Pons (tissue), 1 donor: ENCODE measurements at regions not wholly inside any gene's neighbourhood (a gene's known extent, or its start where the extent isn't known, plus 50 kb on each side); places are given as distances from the start of the nearest gene placed in this dataset.
"Not testable (repeated sequence)": the region's sequence is repeated elsewhere in the genome, so short reads cannot be mapped to it uniquely, and the experiment has no call there.

ENCODE experiments used
- DNase-seq: peaks from one replicate; pipeline ENCODE4 v3.0.0-alpha.2; 2016; ENCODE audit warnings: low spot score

DNA sequence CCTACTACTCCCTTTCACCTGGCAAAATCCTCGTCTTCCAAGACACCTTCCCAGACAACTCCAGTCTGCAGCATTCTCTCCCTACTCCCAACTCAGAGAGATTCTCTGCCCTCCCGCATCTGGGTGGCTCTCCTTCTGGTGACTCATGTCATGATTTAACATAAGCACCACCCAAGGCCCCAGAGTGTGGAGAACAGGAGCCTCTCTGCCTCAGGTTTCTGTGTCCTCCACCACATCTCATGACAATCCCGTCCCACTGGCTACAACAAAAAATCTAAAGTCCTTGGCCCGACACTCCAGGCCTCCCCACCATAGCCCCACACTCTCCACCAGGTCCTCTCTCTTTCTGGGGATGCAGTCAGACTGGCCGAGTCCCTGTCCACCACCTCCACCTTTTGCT lies 197.1 kb downstream of the BCL11A start:
- DNase-seq: no peak

DNA sequence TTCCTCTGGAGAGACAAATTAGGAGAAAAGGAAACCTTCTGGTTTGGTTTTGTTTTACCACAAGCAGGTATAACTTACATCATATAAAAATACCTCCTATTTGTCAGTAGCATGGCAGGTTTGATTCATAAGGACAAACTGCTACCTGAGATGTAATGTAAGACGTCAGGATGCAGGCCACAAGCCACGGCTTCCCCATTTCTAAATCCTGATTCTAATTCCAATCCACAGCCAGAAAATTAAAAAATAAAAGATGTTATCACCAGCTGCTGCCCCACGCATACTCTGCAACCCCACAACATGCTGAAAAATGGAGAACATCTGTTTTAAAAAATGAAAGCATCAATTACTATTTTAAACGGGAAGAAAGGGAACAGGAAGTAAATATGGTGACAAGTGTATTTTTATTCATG lies 197.6 kb downstream of the BCL11A start:
- DNase-seq: no peak

DNA sequence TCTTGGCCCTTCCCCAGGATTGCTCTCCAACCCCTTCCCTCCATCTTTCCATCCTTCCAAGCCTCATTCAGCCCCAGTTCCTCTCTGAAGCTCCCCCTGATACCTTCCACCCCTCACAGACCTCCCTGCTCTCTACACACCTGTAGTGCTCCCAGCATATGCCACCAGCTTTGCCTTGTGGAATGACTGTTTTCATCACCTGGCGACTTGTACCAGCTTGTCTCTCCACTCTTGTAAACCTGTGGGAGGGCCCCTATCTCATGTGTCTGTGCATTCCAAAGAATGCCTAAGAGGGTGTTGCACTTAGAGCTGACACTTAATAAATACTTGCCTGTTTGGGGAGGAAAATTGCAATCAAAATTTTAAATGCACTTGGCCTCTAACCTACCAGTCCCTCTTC lies 198.7 kb downstream of the BCL11A start:
- no peak for DNase-seq

DNA sequence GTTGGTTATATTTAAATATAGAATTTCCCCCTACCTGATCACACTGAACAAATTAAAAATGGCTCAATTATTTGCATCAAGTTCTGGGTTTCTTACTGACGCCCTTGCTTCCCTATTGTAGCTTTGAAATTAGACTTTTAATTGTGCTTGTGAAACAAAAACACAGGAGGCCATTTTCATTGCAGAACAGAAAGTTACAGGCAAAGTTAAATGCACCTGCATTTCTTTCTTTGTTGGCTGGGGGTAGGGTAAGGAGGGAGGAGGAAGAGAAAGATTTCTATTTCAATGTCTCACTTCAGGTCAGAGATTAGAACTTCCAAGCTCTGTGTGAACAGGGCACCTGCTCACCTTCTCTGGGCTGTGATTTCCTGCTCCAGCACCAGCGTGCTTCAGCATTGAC lies 199.6 kb downstream of the BCL11A start:
- no peak for DNase-seq

DNA sequence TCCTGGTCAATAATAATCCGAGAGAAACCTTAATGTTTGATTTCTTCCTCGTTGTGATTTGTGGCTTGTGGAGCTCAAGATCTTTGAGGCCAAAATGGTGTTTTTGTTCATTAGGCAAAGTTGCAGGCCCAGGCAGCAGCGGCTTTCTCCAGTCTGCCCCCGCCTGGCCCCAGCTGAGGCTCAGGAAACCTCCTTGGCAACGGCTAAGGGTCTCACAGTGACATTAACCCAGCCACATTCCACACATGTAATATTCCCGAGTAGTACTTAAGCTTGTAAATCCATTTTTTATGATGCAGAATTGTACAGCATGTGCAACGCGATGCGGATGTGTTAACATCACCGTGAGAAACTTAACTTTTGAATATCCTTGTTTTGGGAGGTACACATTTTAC lies 200.1 kb downstream of the BCL11A start:
- DNase-seq: no peak

DNA sequence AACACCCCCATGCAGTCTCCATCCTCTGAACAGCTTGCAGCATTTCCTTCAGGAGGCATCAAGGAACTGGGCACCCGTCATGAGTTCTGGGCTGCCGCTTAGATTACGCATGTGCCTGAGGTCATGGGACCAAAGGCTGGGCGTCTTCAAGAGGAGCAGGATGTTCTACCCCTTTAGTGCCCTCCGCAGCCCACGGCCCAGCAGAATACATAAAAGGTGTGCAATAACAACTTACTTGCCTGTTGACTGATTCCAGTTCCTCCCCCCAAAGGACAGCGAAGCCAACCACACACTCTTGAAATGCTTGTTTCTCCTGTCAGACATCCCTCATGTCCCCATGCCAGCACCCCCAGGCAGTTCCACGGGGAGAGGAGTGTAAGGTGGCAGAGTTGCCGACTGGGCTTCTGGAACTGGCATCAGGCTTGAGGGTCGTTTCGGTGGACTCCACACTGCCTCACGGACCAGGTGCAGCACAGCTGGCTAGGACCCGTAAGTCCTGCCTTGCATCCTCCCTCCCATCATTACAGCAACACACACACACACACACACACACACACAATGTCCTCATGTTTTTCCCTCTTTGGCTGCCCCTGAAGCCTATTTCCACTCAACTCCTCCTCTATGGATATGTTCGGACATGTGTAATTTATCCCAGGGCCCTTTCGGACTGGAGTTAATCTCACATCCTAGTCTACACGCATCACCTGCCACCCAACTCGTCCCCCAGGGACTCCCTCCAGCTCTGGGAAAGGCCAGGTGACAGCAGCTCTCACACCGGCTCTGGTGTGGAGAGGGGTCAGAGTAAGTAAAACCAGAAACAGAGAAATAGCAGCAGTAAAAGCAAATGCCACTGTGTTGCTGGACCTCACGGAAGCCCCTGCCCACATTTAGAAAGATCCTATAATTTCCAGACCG lies 200.7 kb downstream of the BCL11A start:
- DNase-seq: no peak

DNA sequence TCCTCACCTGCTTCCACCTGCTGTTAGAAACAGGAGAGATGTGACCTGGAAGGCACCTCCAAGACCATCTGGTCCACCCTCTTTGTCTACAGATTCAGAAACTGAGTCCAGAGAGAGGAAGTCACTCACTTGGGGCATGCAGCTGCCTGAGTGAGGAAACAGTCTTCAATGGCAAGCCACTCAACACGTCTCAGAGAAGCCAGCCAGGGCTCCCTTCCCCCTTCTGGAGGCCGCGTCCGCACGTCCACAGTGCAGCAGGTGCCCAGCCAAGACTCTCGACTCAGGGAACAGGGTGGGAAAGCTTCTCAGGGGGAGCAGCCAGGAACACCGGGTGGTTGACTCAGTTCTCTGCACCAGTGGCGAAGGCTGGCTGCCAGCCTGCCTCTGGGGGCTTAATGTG lies 201.7 kb downstream of the BCL11A start:
- peak; percentile 11 for DNase-seq

DNA sequence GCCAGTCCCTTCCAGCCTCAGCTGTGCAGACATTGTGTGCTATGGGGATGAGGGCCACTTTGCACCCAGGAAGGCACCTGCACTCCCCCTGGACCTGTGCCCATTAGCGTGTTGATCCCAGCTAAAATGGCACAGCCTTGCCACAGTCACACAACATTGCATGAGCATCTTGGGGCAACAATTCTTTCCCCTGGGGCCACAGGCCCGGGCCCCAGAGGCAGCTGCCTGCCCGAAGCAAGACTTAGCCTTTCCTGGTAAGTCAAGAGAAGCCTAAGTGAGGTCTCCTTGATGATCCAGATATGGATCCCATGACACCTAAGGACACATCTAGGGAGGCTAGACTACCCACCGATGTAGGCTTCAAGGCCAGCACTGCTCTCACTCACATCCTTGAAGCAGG lies 202.1 kb downstream of the BCL11A start:
- no peak for DNase-seq

DNA sequence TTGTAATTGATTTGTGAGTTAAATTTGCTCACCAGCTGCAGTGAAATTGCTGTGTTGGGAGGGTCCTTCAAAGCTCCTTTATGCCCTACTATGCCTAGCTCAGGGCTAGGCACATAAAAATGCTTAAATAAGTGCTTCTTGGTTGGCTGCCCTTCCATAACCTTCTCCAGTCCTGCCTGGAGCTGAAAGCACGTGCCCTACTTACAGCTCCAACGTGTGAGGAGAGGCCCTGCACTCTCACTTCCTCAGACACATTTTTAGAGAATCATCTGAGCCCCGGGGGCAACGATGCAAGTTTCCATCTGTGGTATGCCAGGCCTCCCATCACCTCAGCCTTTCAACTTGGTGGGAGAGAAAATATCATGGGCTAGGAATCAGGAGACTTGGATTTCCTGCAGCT lies 202.7 kb downstream of the BCL11A start:
- no peak for DNase-seq

DNA sequence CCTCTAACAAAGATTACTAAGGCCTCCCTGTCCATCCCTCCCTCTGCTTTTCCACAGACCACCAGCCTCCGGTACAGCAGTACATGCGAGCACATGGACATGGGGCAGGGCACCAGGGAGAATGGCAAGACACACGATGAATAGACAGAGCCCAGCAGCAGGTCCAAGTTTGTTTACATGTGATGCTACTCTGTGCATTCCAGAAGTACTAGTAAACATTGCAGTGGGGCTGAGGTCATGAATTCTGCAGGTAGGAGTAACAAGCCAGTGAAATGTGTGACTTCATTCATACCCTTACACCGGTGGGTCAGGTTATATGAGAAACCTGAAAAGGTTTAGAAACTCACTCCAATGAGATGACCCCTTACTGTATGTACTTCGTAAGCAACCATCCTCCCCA lies 205.7 kb downstream of the BCL11A start:
- DNase-seq: no peak

DNA sequence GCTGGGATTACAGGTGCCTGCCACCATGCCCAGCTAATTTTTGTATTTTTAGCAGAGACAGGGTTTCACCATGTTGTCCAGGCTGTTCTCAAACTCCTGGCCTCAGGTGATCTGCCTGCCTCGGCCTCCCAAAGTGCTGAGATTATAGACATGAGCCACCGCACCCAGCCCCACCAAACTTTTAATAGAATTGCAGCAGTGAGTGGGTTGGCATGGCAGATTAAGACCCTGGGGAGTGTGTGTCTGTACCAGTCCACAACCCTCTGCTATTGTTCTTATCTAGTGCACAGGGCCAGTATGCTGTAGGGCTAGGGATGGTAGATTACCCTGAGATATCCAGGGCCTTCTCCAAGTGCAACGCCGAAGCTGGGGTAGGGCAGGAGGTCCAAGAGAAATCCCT lies 211.0 kb downstream of the BCL11A start:
- not testable (repeated sequence) for DNase-seq

DNA sequence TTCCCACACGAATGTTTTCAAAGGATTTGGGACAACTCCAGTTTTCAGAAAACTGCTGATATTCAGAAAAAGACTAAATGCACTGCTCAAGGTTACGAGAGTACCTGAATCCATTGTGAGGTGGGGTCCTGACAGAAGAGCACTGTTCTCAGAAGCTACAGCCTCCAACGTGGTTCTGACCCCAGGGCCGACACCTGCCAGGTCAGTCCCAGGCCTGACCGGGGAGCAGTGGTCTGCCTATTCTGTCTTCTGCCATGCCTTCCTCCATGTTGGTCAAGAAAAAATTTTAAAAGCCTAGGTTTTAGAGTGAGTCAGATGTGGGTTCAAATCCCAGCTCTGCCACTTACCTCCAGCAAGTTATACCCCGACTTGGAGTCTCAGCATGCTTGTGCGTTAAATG lies 212.3 kb downstream of the BCL11A start:
- no peak for DNase-seq

DNA sequence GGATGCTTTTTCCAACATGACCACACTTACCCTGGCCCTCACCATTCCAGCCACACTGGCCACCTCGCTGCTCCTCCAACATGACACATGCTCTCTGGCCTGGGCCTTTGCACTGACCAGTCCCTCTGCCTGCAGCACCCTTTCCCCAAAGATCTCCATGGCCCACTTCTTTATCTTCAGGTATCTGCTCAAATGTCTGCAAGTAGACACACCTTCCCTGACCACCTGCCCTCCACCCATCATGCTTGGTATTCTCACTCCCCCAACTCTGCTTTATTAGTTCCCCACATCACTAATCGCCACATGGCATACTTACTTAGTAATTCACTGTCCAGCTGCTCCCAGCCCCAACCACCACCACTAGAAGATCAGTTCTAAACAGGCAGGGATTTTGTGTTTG lies 214.2 kb downstream of the BCL11A start:
- DNase-seq: no peak

DNA sequence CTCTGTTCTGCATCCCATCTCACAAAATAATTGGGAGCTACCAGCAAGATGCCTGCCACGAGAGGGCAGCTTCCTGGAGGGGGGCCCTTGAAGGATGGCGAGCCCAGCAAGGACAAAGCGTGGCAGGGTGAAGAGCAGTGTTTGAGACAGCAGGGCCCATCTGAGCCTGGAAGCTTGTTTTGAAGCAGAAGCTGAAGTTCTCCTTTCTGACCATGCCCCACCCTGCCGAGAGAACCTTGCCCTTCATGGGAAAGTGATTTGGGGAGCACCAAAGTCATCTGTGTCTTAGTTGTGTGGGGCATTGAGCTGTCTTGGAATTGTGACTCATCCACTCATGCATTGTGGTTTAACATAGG lies 216.3 kb downstream of the BCL11A start:
- DNase-seq: no peak

DNA sequence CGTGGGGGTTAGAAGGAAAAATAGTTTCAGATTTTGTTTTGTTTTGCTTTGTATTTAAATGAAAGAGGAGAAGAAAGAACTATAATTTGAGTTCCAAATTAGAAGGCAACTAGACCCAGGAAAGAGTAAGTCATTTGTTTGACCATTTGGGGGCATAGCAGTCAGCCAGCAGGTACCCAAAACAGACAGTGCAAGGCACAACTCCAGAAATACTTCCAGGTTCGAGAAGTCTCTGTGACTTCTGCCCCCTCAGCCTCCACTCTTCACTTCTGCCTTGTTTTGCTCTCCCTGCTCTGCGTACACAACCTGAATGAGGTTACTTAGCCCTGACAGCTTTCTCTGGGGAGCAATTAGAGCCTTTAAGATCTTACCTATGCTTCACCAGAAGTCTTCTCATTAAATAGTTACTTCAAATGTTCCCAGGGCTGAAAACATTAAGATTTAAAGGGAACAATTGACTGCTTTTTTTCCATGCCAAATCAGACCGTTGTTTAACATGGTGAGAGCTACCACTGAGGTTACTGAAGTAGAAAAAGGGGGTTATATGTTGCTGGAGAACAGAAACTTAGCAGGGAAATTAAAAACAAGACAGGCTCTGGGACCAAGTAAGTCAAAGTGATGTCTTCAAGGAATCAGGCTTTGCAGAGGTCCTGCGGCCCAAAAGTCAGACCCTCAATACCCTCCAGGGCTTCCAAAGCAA lies 216.9 kb downstream of the BCL11A start:
- no peak for DNase-seq

DNA sequence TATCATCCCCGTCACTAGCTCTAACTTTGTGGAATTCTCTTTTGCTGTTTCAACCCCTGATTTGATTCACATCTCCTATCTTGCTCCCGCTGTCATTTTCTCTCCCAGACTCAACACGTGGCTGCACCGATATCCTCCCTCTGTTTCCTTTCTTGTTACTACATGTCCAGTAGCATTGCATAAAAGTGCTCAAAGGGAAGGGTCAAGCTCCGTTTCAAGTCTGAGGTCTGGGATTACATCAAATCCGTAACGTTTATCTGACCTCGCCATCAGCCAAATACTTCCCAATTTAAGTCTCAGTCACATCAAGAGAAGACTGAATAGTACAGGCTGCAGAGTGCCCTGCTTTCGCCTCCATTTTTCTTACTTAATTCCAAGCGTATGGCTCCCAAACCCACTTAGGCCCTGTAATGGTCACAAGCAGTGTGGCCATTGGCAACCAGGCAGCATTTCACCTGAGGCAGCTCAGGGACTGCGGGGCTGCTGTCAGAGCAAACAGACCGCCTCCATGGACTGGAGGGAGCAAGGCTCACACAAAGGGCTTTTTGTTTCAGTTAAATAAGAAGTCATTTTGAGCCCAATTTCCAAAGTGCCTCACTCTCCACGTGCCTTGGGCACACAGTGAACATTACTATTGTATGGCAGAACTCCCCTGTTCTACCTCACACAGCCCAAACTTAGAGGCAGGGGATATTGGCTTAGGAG lies 217.8 kb downstream of the BCL11A start:
- DNase-seq: peak; percentile 78

DNA sequence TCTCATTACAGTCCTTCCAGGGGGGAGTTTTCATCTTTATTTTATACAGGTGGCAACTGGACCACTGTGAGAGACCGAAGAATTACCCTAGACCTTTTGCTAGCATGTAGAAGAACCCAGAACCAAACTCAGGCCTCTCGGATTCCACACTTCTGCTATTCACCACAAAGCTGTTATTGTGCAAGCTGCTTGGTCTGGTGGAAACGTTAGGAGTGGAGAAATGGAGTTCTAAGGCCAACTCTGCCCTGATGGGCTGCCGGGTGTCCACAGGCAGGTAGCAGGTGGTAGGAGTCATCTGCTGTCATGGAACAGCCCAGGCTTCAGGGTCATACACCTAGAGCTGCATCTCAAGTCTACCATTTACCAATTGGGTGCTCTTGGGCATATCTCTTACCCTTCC lies 218.8 kb downstream of the BCL11A start:
- DNase-seq: no peak

DNA sequence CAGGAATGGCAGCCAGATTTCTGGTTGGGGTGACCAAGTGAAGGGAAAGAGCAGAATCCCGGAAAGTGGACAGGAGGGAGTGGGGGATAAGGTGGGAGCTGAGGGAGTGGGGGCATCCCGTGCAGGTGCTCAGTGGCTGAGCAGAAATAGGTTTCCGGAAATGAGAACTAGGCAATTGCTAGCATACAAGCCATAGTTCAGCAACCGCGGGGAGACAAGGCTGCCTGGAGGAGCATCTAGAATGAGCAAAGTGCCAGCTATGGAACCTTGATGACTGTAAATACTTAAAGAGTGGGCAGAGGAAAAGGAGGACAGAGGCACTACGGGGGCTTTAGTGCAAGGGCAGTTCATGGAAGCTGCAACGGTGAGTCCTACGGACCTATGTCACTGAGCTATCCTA lies 220.2 kb downstream of the BCL11A start:
- DNase-seq: no peak

DNA sequence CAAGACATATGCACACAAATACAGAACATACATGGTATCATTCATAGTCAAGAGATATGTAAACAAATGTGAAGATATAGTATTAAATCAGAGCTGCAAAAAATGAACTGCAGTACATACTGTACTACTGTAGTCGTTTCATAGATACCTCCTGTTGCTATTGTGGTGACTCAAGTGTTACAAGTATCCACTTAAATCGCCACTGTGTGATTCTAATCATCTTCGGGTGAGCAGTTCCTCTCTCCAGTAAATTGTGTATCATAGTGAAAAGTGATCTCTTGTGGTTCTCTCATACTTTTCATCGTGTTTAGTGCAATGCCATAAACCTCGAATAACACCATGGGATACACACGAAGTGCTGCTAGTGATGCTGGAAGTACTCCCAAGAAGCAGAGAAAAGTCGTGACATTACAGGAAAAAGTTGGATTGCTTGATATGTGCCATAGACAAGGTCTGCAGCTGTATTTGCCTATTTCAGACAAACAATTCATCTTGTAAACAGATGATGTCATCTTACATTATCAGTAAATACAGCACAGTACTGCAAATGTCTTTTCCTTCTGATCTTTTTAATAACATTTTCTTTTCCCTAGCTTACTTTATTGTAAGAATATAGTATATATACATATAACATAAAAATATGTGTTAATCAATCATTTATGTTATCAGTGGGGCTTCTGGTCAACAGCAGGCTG lies 222.2 kb downstream of the BCL11A start:
- no peak for DNase-seq

DNA sequence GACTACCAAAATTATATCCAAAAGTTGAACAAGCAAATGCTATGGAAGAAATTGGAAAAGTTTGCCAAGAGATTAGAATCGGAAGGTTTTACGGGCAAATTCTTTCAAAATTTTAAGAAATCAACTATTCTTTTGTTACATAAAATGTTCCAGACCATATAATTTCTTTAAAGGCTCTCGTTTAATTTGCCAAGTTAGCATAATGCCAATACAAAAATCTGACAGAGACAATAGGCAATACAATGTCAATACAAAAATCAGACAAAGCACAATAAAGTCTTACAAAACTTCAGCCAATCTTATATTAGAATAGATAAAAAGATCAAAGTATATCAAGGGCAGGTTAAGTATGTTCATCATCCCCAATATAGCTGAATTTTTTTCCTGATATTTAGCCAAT lies 224.2 kb downstream of the BCL11A start:
- DNase-seq: no peak

DNA sequence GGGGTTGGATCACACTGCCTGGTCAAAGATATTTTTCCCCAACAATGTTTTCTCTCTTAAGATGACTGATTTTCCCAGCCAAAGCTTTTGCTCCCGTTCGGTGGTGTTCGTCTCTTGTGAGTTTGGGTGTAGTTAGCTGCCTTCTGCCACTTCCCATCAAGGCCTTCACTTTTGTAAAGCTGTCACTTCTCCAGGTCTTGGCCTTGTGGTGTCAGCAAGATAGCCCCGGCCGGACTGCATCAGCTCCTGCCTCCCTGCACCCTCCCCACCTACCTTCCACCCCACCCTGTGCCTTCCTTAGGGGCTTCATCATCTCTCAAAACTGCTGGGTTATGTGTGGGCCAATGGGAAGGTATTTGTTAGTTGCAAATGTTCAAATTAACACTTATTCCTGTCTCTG lies 228.9 kb downstream of the BCL11A start:
- no peak for DNase-seq

DNA sequence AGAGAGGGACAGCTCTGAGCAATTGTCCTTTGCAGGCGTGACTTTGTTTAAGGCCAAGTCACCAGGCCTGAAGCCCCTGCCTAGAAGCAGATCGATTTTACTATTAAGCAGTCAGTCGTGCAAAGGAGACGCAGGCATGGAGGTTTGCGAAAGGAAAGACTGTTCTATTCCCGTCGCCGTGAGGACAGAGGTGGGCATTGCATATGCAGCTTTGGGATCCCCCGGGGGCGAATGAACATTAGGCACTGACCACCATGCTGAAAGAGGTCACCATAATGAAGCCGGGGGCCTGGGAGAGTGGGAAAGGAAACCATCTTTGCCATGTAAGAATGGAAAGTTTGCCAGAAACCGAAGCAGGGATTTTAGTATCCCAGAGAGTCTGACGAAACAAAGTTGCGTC lies 231.6 kb downstream of the BCL11A start:
- DNase-seq: no peak
